ENCODE measurements at regions not wholly inside any gene's neighbourhood (a gene's known extent, or its start where the extent isn't known, plus 50 kb on each side); places are given as distances from the start of the nearest gene placed in this dataset.

- no peaks in the 10 kb centered on the region for H3K36me3 ChIP-seq (ENCODE audit: control insufficient read depth, insufficient read depth, low read length)
- no peak overlapping the region for H3K4me3 ChIP-seq (ENCODE audit: insufficient read depth, low read depth, low read length)
- no peak for ATAC-seq (ENCODE audit: low read depth)
- POLR2A ChIA-PET (ENCODE audit: unreplicated experiment), result no interaction called here
- DNase-seq, result no peak
- no peak overlapping the region for H2BK5ac ChIP-seq (ENCODE audit: low read depth, low read length, poor library complexity, severe bottlenecking)
- H3K4me1 ChIP-seq (ENCODE audit: control insufficient read depth, insufficient read depth, low read length), result no peaks in the 10 kb centered on the region
- no TSS peak for BruUV-seq (replicated peaks)
- in situ Hi-C loops (cut with MboI; ENCODE audit: low sequenced_read_pairs), result no loop called here
- H3K23ac ChIP-seq (ENCODE audit: low read depth, low read length), result no peak overlapping the region
- no peak overlapping the region for H2BK15ac ChIP-seq (ENCODE audit: low read depth, low read length)
- WGBS, 2 experiments (ENCODE audit: extremely low coverage in 2 of 2, insufficient read length in 1 of 2), result no CpG with 5 or more reads among the region's 1 CpG
- H2BK120ac ChIP-seq (ENCODE audit: low read depth, low read length), result no peak overlapping the region
- H4K20me1 ChIP-seq (ENCODE audit: insufficient read depth, low read length), result no peaks in the 10 kb centered on the region
- no peak overlapping the region for H3K56ac ChIP-seq (ENCODE audit: extremely low read depth, insufficient read depth, low read length)
- no peak overlapping the region for H3K18ac ChIP-seq (ENCODE audit: low read depth, low read length)
- no peak overlapping the region for H3K4me2 ChIP-seq (ENCODE audit: low read depth, low read length)
- dilution Hi-C loops (cut with HindIII; ENCODE audit: low sequenced_read_pairs, unreplicated experiment), result no loop called here
- H3K27me3 ChIP-seq (ENCODE audit: control insufficient read depth, insufficient read depth, low read length), result no peaks in the 10 kb centered on the region
- H2AK9ac ChIP-seq (replicated peaks; ENCODE audit: low read depth, low read length, poor library complexity), result no peak overlapping the region
- H4K5ac ChIP-seq (ENCODE audit: low read depth, low read length), result no peak overlapping the region
- no peaks in the 10 kb centered on the region for H3K9me1 ChIP-seq (ENCODE audit: insufficient read depth, low read length)
- no peaks in the 10 kb centered on the region for H3K79me1 ChIP-seq (ENCODE audit: low read depth in 1 of 2, low read length in 2 of 2)
- no peak overlapping the region for H4K8ac ChIP-seq (ENCODE audit: low read depth in 2 of 2, low read length in 2 of 2)
- no peak overlapping the region for H3K4ac ChIP-seq (ENCODE audit: low read depth, low read length)
- no peak overlapping the region for H2BK20ac ChIP-seq (ENCODE audit: low read depth, low read length)
- no peak overlapping the region for H3K27ac ChIP-seq (ENCODE audit: insufficient read depth, low read length)
- TF ChIP-seq MXI1 (IDR thresholded peaks at IDR 0.05; ENCODE audit: borderline replicate concordance, low read depth, low read length) (no peak), RCOR1 (IDR thresholded peaks at IDR 0.05; ENCODE audit: insufficient replicate concordance, low read length) (no peak), BHLHE40 (IDR thresholded peaks at IDR 0.05; ENCODE audit: low read depth, low read length) (no peak), MAFK (IDR thresholded peaks at IDR 0.05; ENCODE audit: low read depth, low read length) (no peak), USF2 (IDR thresholded peaks at IDR 0.05; ENCODE audit: low read depth, low read length) (no peak), SMC3 (IDR thresholded peaks at IDR 0.05; ENCODE audit: low read depth, low read length) (no peak), MAZ (IDR thresholded peaks at IDR 0.05; ENCODE audit: borderline replicate concordance, low read depth, low read length) (no peak), CEBPB (IDR thresholded peaks at IDR 0.05; ENCODE audit: low read depth, low read length) (no peak), CTCF (conservative IDR thresholded peaks at IDR 0.05; ENCODE audit: low read depth, low read length) (no peak), RFX5 (IDR thresholded peaks at IDR 0.05; ENCODE audit: low read depth, low read length) (no peak), FOS (IDR thresholded peaks at IDR 0.05; ENCODE audit: low read depth, low read length) (no peak), POLR2A (IDR thresholded peaks at IDR 0.05; ENCODE audit: low read depth, low read length) (no peak), CHD1 (IDR thresholded peaks at IDR 0.05; ENCODE audit: low read depth, low read length) (no peak), NFE2L2 (IDR thresholded peaks at IDR 0.05; ENCODE audit: low read depth, low read length) (no peak), RAD21 (IDR thresholded peaks at IDR 0.05; ENCODE audit: low read length) (no peak)
- TF ChIP-seq, protein P1, sequence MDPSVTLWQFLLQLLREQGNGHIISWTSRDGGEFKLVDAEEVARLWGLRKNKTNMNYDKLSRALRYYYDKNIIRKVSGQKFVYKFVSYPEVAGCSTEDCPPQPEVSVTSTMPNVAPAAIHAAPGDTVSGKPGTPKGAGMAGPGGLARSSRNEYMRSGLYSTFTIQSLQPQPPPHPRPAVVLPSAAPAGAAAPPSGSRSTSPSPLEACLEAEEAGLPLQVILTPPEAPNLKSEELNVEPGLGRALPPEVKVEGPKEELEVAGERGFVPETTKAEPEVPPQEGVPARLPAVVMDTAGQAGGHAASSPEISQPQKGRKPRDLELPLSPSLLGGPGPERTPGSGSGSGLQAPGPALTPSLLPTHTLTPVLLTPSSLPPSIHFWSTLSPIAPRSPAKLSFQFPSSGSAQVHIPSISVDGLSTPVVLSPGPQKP (IDR thresholded peaks at IDR 0.05; ENCODE audit: borderline replicate concordance, low read depth, low read length), result no peak
- H3K14ac ChIP-seq (replicated peaks; ENCODE audit: low read depth, low read length), result no peak overlapping the region
- no peaks in the 10 kb centered on the region for H3K9me3 ChIP-seq (ENCODE audit: control insufficient read depth, insufficient read depth, low read length)
- H2AK5ac ChIP-seq (ENCODE audit: low read depth, low read length), result no peak overlapping the region
- CTCF ChIA-PET, result no interaction called here
- intact Hi-C loops (cut with micrococcal nuclease), result no loop called here
- H2AFZ ChIP-seq (replicated peaks; ENCODE audit: low read length, poor library complexity), result no peak overlapping the region
- H3K9ac ChIP-seq (ENCODE audit: low read depth, low read length), result no peak overlapping the region
- no peak overlapping the region for H4K91ac ChIP-seq (ENCODE audit: insufficient read depth, low read depth, low read length)
Measured at GRCh38 chr3:167901138-167901537, 165.6 kb downstream of the SERPINI1 start.

Data from IMR-90 (cell line).